ENCODE measurements at regions not wholly inside any gene's neighbourhood (a gene's known extent, or its start where the extent isn't known, plus 50 kb on each side); places are given as distances from the start of the nearest gene placed in this dataset.

GRCh38 chr6:87903323-87903722 lies 144.3 kb upstream of the SPACA1 start:
- no peak for DNase-seq (ENCODE audit: low read depth)
- H3K4me3 ChIP-seq (ENCODE audit: low read length), result no peak overlapping the region
- no peak for TF ChIP-seq CTCF (conservative IDR thresholded peaks at IDR 0.05; ENCODE audit: low read depth, low read length)

DNA sequence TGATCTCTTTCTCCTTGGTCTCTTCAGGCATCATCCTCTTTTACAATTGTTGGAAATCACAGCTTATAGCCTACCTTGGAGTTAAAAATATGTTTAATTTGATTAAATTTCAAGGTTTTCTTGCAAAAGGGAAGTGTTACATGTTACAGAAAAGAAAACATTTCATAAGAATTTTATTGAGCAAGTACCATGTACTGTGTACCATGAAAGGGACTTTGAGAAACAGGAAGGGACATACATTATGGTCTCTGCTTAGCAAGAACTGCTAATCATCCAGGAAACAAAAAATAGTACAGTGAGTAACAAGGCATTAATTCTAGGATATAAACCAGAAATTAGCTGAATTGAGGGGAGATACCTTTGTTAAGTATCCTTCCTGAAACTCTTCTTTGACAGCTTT lies 145.3 kb upstream of the SPACA1 start:
- H3K4me3 ChIP-seq (ENCODE audit: low read length), result no peak overlapping the region
- no peak for TF ChIP-seq CTCF (conservative IDR thresholded peaks at IDR 0.05; ENCODE audit: low read depth, low read length)
- no peak for DNase-seq (ENCODE audit: low read depth)

- no peak overlapping the region for H3K4me3 ChIP-seq (ENCODE audit: low read length)
- DNase-seq (ENCODE audit: low read depth), result no peak
- no peak for TF ChIP-seq CTCF (conservative IDR thresholded peaks at IDR 0.05; ENCODE audit: low read depth, low read length)
Observed at GRCh38 chr6:87901613-87902012, 146.0 kb upstream of the SPACA1 start.

- TF ChIP-seq CTCF (conservative IDR thresholded peaks at IDR 0.05; ENCODE audit: low read depth, low read length), result no peak
- no peak overlapping the region for H3K4me3 ChIP-seq (ENCODE audit: low read length)
- no peak for DNase-seq (ENCODE audit: low read depth)
Observed at GRCh38 chr6:87900160-87900698, 147.4 kb upstream of the SPACA1 start.

GRCh38 chr6:87899499-87900147 lies 148.0 kb upstream of the SPACA1 start:
- DNase-seq (ENCODE audit: low read depth), result no peak
- H3K4me3 ChIP-seq (ENCODE audit: low read length), result no peak overlapping the region
- TF ChIP-seq CTCF (conservative IDR thresholded peaks at IDR 0.05; ENCODE audit: low read depth, low read length), result no peak

DNA sequence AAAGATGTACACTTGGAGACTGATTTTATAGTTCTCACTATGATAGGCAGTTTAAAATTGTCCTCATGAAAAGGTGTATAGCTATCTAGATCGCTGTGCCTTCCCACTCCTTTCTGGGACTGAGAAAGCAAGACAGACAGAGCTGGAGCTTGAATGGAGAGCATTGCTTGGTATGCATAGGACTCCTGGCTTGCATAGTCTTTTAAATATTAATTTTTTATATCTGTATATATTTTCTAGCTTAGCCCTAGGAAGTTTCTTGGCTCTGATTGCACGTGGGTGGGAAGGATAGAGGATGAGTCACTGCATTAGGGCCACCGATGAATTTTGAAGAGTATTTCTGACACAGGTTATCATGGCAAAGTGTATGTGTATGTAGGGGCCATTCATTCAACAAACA lies 150.0 kb upstream of the SPACA1 start:
- TF ChIP-seq CTCF (conservative IDR thresholded peaks at IDR 0.05; ENCODE audit: low read depth, low read length), result no peak
- DNase-seq (ENCODE audit: low read depth), result no peak
- no peak overlapping the region for H3K4me3 ChIP-seq (ENCODE audit: low read length)

DNA sequence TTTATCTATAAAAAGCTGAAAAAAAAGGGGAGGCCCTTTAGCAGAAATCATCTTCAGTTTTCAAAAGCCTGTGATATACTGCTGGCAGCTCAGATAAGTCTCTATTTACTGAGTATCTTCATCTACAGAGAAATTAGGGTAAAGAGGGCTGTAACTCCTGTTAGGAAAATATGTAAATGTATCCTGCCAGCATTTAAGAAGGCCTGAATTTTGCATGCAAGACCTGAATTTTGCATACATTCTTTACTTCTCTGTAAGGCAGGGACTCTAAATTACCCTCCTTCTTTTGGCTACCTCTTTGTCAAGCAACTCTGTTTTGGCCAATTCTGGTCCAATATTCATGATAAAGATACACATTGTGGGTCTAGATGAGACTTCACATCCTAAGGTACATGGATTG lies 150.6 kb upstream of the SPACA1 start:
- DNase-seq (ENCODE audit: low read depth), result no peak
- no peak overlapping the region for H3K4me3 ChIP-seq (ENCODE audit: low read length)
- TF ChIP-seq CTCF (conservative IDR thresholded peaks at IDR 0.05; ENCODE audit: low read depth, low read length), result no peak
